Transverse colon (tissue), 4 donors: ENCODE measurements at regions not wholly inside any gene's neighbourhood (a gene's known extent, or its start where the extent isn't known, plus 50 kb on each side); places are given as distances from the start of the nearest gene placed in this dataset.

Experiments used
- EP300 ChIP-seq: sonication (generic); formaldehyde crosslinking; IDR thresholded peaks from one replicate; pipeline ENCODE4 v1.6.1; 2017; ENCODE audit warnings: antibody characterized with exemption, low read depth
- POLR2A ChIP-seq: fragments of 450-650 bp; IDR thresholded peaks from one replicate; pipeline ENCODE4 v1.6.1; 2016; ENCODE audit warnings: antibody characterized with exemption, mild to moderate bottlenecking, moderate library complexity
- POLR2AphosphoS5 ChIP-seq, 3 donors: sonication (generic); formaldehyde crosslinking; IDR thresholded peaks; one replicate each; pipeline ENCODE4 v1.6.1; 2016; ENCODE audit warnings: antibody characterized with exemption in 3 of 3
- TF ChIP-seq, protein P1 (sequence below), 5 experiments: fragments of 200-600 bp in 3 of 5; fragments of 450-650 bp in 2 of 5; sonication (generic) in 3 of 5; IDR thresholded peaks; 1 replicate in 2 of 5; 2 replicates in 3 of 5; pipeline ENCODE4 v1.5.1; 2016 to 2017; ENCODE audit warnings: antibody characterized with exemption in 5 of 5, inconsistent platforms in 3 of 5, mild to moderate bottlenecking in 2 of 5, moderate library complexity in 1 of 5

GRCh38 chr2:107475859-107476258 is 350.8 kb upstream of the RGPD4 start:
- TF ChIP-seq POLR2A = no peak
- TF ChIP-seq, protein P1, sequence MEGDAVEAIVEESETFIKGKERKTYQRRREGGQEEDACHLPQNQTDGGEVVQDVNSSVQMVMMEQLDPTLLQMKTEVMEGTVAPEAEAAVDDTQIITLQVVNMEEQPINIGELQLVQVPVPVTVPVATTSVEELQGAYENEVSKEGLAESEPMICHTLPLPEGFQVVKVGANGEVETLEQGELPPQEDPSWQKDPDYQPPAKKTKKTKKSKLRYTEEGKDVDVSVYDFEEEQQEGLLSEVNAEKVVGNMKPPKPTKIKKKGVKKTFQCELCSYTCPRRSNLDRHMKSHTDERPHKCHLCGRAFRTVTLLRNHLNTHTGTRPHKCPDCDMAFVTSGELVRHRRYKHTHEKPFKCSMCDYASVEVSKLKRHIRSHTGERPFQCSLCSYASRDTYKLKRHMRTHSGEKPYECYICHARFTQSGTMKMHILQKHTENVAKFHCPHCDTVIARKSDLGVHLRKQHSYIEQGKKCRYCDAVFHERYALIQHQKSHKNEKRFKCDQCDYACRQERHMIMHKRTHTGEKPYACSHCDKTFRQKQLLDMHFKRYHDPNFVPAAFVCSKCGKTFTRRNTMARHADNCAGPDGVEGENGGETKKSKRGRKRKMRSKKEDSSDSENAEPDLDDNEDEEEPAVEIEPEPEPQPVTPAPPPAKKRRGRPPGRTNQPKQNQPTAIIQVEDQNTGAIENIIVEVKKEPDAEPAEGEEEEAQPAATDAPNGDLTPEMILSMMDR (IDR thresholded peaks at IDR 0.05) = no peak
- TF ChIP-seq POLR2AphosphoS5 (IDR thresholded peaks at IDR 0.05) = no peak
- TF ChIP-seq EP300 = no peak
